Uterus (tissue), 3 donors: ENCODE measurements at regions not wholly inside any gene's neighbourhood (a gene's known extent, or its start where the extent isn't known, plus 50 kb on each side); places are given as distances from the start of the nearest gene placed in this dataset.

Source experiments
- DNase-seq, 2 donors: peaks; one replicate each; pipeline ENCODE4 v3.0.0-alpha.2; 2019 to 2020
- H3K27ac ChIP-seq, 2 donors: fragments of 200-600 bp; sonication (generic); 1 replicate in 1 of 2; 2 replicates in 1 of 2; pipeline ENCODE4 v1.5.1; 2016 to 2018
- H3K27me3 ChIP-seq, 2 donors: fragments of 200-600 bp; sonication (generic); one replicate each; pipeline ENCODE4 v1.5.1; 2018 to 2019; ENCODE audit warnings: control low read depth in 1 of 2
- H3K36me3 ChIP-seq, 2 donors: fragments of 200-600 bp; sonication (generic); one replicate each; pipeline ENCODE4 v1.5.1; 2019; ENCODE audit warnings: control low read depth in 1 of 2
- H3K4me1 ChIP-seq, 2 donors: fragments of 200-600 bp; sonication (generic); one replicate each; pipeline ENCODE4 v1.5.1; 2018 to 2019; ENCODE audit warnings: control low read depth in 1 of 2
- H3K4me3 ChIP-seq, 2 donors: fragments of 200-600 bp; sonication (generic); 1 replicate in 1 of 2; 2 replicates in 1 of 2; pipeline ENCODE4 v1.5.1; 2018 to 2019; ENCODE audit warnings: mild to moderate bottlenecking in 1 of 2
- H3K9me3 ChIP-seq, 2 donors: fragments of 200-600 bp; sonication (generic); one replicate each; pipeline ENCODE4 v1.5.1; 2019; ENCODE audit warnings: control low read depth in 1 of 2
- POLR2A ChIP-seq, 2 donors: fragments of 450-650 bp; IDR thresholded peaks; one replicate each; pipeline ENCODE4 v1.6.1; 2016; ENCODE audit warnings: antibody characterized with exemption in 2 of 2, mild to moderate bottlenecking in 1 of 2, moderate library complexity in 1 of 2
- intact Hi-C: fragments of 100-400 bp; cut with DNase I; formaldehyde crosslinking; loops from one replicate; pipeline ENCODE4 v1.15.1; 2023; ENCODE audit warnings: low total_unique reads
- TF ChIP-seq, protein P1 (sequence below), 4 experiments: fragments of 200-600 bp in 2 of 4; fragments of 450-650 bp in 2 of 4; sonication (generic) in 2 of 4; IDR thresholded peaks; one replicate each; pipeline ENCODE4 v1.5.1; 2016 to 2019; ENCODE audit warnings: antibody characterized with exemption in 4 of 4, mild to moderate bottlenecking in 2 of 4, moderate library complexity in 1 of 4
- donor health status: DM: yes; HTN: yes; CAD: no.

DNA sequence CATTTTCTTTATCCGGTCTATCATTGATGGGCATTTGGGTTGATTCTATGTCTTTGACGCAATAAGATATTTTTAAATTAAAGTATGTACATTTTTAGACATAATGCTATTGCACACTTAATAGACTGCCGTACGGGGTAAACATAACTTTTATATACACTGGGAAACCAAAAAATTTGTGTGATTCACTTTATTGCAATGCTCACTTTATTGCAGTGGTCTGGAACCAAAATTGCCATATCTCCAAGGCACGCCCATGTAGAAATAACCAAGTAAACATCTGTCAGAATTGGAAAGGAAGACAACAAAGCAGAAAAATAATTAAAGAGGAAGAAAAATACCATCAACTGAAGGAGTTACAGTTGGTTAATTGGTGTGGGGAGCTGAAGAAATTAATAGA is 205.8 kb upstream of the CTAGE1 start:
- Histone ChIP-seq H3K27ac (no peak overlapping the region), H3K9me3 (no peaks in the 10 kb centered on the region), H3K36me3 (no peaks in the 10 kb centered on the region), H3K27me3 (no peaks in the 10 kb centered on the region), H3K4me3 (no peak overlapping the region), H3K4me1 (no peaks in the 10 kb centered on the region)
- DNase-seq = no peak
- intact Hi-C loops = no loop called here
- TF ChIP-seq POLR2A (IDR thresholded peaks at IDR 0.05) = no peak
- TF ChIP-seq, protein P1, sequence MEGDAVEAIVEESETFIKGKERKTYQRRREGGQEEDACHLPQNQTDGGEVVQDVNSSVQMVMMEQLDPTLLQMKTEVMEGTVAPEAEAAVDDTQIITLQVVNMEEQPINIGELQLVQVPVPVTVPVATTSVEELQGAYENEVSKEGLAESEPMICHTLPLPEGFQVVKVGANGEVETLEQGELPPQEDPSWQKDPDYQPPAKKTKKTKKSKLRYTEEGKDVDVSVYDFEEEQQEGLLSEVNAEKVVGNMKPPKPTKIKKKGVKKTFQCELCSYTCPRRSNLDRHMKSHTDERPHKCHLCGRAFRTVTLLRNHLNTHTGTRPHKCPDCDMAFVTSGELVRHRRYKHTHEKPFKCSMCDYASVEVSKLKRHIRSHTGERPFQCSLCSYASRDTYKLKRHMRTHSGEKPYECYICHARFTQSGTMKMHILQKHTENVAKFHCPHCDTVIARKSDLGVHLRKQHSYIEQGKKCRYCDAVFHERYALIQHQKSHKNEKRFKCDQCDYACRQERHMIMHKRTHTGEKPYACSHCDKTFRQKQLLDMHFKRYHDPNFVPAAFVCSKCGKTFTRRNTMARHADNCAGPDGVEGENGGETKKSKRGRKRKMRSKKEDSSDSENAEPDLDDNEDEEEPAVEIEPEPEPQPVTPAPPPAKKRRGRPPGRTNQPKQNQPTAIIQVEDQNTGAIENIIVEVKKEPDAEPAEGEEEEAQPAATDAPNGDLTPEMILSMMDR (IDR thresholded peaks at IDR 0.05) = no peak

DNA sequence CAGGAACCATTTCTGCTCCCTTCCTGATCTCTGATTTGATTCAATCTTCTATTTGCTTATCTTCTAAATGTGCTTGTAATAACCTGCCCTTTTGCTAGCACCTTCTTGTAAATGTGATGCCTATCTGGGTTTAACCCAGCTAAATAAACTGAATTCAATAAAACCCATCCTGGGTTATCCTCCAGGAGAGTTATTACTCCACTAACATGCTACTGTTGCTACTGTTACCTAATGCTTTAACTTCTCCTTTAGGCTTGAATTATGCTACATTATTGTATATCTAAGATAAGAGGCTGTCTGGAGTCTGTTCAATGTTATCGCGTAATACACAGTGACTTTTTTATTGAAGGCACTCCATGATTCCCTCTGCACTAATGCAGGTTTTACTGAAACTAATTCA is 206.5 kb upstream of the CTAGE1 start:
- intact Hi-C loops = no loop called here

DNA sequence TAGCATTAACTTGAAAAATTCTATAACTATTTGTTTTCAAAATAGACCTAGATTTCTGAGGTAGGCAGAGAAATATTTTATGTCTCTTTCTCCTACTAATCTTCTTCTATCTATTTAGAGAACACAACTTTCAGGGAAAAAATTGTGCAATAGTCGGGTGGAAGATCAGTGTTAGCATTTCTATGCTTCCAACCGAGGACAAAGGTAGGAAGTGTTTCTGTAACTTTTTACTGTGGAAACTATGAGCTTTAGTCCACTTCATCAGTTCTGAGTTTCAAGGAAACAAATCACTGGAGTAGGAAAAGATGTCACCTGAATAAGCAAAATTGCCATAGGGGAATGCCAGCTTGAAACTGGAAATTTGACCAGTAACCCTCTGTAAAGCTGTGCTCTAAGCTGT is 207.7 kb upstream of the CTAGE1 start:
- no peak overlapping the region for H3K4me3 ChIP-seq
- H3K9me3 ChIP-seq = no peaks in the 10 kb centered on the region
- TF ChIP-seq POLR2A (IDR thresholded peaks at IDR 0.05) = no peak
- TF ChIP-seq, protein P1 (IDR thresholded peaks at IDR 0.05) = no peak
- no peak overlapping the region for H3K27ac ChIP-seq
- intact Hi-C loops = no loop called here
- no peaks in the 10 kb centered on the region for H3K4me1 ChIP-seq
- H3K36me3 ChIP-seq = no peaks in the 10 kb centered on the region
- no peak for DNase-seq
- no peaks in the 10 kb centered on the region for H3K27me3 ChIP-seq

More for the DNA sequence above, 206.5 kb upstream of the CTAGE1 start:
- no peaks in the 10 kb centered on the region for H3K36me3 ChIP-seq
- no peak overlapping the region for H3K4me3 ChIP-seq
- TF ChIP-seq POLR2A (IDR thresholded peaks at IDR 0.05) = no peak
- TF ChIP-seq, protein P1 (IDR thresholded peaks at IDR 0.05) = no peak
- no peaks in the 10 kb centered on the region for H3K27me3 ChIP-seq
- no peak overlapping the region for H3K27ac ChIP-seq
- no peaks in the 10 kb centered on the region for H3K4me1 ChIP-seq
- H3K9me3 ChIP-seq = no peaks in the 10 kb centered on the region
- DNase-seq = no peak

DNA sequence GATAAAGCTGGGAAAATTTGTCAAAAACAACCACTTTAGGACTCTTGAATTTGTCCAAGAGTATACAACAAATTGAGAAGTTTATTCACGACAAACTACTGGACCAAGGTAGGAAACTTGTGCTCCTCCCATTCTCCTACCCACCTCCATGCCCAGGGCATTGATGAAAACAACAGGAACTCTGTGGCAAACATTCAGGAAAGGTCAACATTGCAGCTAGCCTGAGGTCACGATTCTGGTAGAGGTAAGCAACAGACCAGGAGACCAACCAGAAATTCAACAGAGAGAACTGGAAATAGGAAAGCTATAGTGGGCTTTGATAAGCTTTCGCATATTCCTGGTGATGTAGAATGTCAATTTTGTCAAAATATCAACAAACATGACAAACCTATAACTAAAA is 209.1 kb upstream of the CTAGE1 start:
- no peak for DNase-seq
- H3K4me1 ChIP-seq = no peaks in the 10 kb centered on the region
- no peaks in the 10 kb centered on the region for H3K36me3 ChIP-seq
- TF ChIP-seq, protein P1 (IDR thresholded peaks at IDR 0.05) = no peak
- no peak for TF ChIP-seq POLR2A (IDR thresholded peaks at IDR 0.05)
- H3K27ac ChIP-seq = no peak overlapping the region
- intact Hi-C loops = no loop called here
- H3K9me3 ChIP-seq = no peaks in the 10 kb centered on the region
- H3K27me3 ChIP-seq = no peaks in the 10 kb centered on the region
- no peak overlapping the region for H3K4me3 ChIP-seq

DNA sequence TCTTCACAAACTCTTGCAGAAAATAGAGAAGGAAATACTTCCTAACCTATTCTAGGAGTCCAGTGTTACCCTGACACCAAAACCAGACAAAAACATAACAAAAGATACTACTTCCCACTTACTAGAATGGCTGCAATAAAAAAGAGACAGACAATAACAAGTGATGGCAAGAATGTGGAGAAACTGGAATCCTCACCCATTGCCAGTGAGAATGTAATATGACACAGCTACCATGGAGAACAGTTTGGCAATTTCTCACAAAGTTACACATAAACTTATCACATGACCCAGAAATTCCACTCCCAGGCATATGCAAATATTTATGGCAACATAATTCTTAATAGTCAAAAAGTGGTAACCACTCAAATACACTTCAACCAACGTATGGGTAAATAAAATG is 209.8 kb upstream of the CTAGE1 start:
- no peaks in the 10 kb centered on the region for H3K36me3 ChIP-seq
- H3K4me1 ChIP-seq = no peaks in the 10 kb centered on the region
- intact Hi-C loops = no loop called here
- H3K27ac ChIP-seq = no peak overlapping the region
- no peak for TF ChIP-seq POLR2A (IDR thresholded peaks at IDR 0.05)
- TF ChIP-seq, protein P1 (IDR thresholded peaks at IDR 0.05) = no peak
- no peaks in the 10 kb centered on the region for H3K27me3 ChIP-seq
- DNase-seq = no peak
- no peaks in the 10 kb centered on the region for H3K9me3 ChIP-seq
- no peak overlapping the region for H3K4me3 ChIP-seq
